K562 (cell line): ENCODE measurements at regions not wholly inside any gene's neighbourhood (a gene's known extent, or its start where the extent isn't known, plus 50 kb on each side); places are given as distances from the start of the nearest gene placed in this dataset.

Source experiments
- AFF4 ChIP-seq: sonication (generic); formaldehyde crosslinking; IDR thresholded peaks from 2 replicates; pipeline ENCODE4 v1.8.0; 2023; ENCODE audit warnings: mild to moderate bottlenecking, missing genetic modification reagents
- ARHGAP35 ChIP-seq: fragments of 450-650 bp; IDR thresholded peaks from 2 replicates; pipeline ENCODE4 v1.6.1; 2018; ENCODE audit not compliant: partially characterized antibody
- BCLAF1 ChIP-seq, 2 experiments: fragments of 450-650 bp in 1 of 2; IDR thresholded peaks; 2 replicates each; pipeline ENCODE4 v1.6.1; 2011 to 2017; ENCODE audit warnings: low read depth in 2 of 2, antibody characterized with exemption in 1 of 2, borderline replicate concordance in 1 of 2, low read length in 1 of 2, mild to moderate bottlenecking in 1 of 2, mixed read lengths in 1 of 2; ENCODE audit not compliant: control insufficient read depth in 1 of 2
- ELF4 ChIP-seq: fragments of 450-650 bp; formaldehyde crosslinking; IDR thresholded peaks from 2 replicates; pipeline ENCODE4 v1.4.0; 2022; ENCODE audit warnings: missing genetic modification characterization
- HNRNPUL1 ChIP-seq: fragments of 200-400 bp; formaldehyde crosslinking; IDR thresholded peaks from 2 replicates; pipeline ENCODE4 v1.6.1; 2017; ENCODE audit warnings: low read length
- ILF3 ChIP-seq: fragments of 450-650 bp; IDR thresholded peaks from 2 replicates; pipeline ENCODE4 v1.6.1; 2018; ENCODE audit warnings: antibody characterized with exemption, mild to moderate bottlenecking, moderate library complexity, borderline replicate concordance
- MECOM ChIP-seq: fragments of 250-450 bp; sonication (Bioruptor Pico); IDR thresholded peaks from 2 replicates; pipeline ENCODE4 v1.8.0; 2022; ENCODE audit warnings: inconsistent platforms
- NBN ChIP-seq: fragments of 450-650 bp; IDR thresholded peaks from 2 replicates; pipeline ENCODE4 v1.6.1; 2016; ENCODE audit warnings: low read depth, mild to moderate bottlenecking
- NR4A1 ChIP-seq, 2 experiments: fragments of 250-450 bp in 1 of 2; fragments of 450-650 bp in 1 of 2; sonication (Bioruptor Pico) in 1 of 2; IDR thresholded peaks; 2 replicates each; pipeline versions ENCODE4 v1.4.0 to v1.6.1; 2016 to 2020; ENCODE audit warnings: mild to moderate bottlenecking in 2 of 2, missing compliant biosample characterization in 1 of 2, missing genetic modification characterization in 1 of 2, moderate library complexity in 1 of 2
- U2AF2 ChIP-seq: fragments of 200-400 bp; formaldehyde crosslinking; optimal IDR thresholded peaks from 2 replicates; pipeline ENCODE3; 2017; ENCODE audit warnings: low read depth, mild to moderate bottlenecking, low read length
- ZNF696 ChIP-seq: fragments of 250-450 bp; sonication (Bioruptor Pico); conservative IDR thresholded peaks from 2 replicates; pipeline ENCODE4 v1.4.0; 2020; ENCODE audit warnings: mild to moderate bottlenecking, moderate library complexity
- TF ChIP-seq, protein P1 (sequence below): sonication (generic); formaldehyde crosslinking; IDR thresholded peaks from 2 replicates; pipeline ENCODE4 v1.8.0; 2023; ENCODE audit warnings: mild to moderate bottlenecking, missing genetic modification reagents

- TF ChIP-seq AFF4 (CRISPR knock-in tag) = no peak
- no peak for TF ChIP-seq MECOM (CRISPR knock-in tag)
- TF ChIP-seq ILF3 = no peak
- no peak for TF ChIP-seq ARHGAP35
- no peak for TF ChIP-seq HNRNPUL1
- TF ChIP-seq, protein P1, sequence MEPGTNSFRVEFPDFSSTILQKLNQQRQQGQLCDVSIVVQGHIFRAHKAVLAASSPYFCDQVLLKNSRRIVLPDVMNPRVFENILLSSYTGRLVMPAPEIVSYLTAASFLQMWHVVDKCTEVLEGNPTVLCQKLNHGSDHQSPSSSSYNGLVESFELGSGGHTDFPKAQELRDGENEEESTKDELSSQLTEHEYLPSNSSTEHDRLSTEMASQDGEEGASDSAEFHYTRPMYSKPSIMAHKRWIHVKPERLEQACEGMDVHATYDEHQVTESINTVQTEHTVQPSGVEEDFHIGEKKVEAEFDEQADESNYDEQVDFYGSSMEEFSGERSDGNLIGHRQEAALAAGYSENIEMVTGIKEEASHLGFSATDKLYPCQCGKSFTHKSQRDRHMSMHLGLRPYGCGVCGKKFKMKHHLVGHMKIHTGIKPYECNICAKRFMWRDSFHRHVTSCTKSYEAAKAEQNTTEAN (CRISPR knock-in tag) = no peak
- no peak for TF ChIP-seq NR4A1 (CRISPR knock-in tag; IDR thresholded peaks at IDR 0.05)
- TF ChIP-seq NR4A1 (tag; IDR thresholded peaks at IDR 0.05) = no peak
- no peak for TF ChIP-seq U2AF2
- TF ChIP-seq ELF4 = no peak
- TF ChIP-seq ZNF696 (CRISPR knock-in tag) = no peak
- no peak for TF ChIP-seq BCLAF1 (IDR thresholded peaks at IDR 0.05; ENCODE audit: borderline replicate concordance in 1 of 2, control insufficient read depth in 1 of 2, low read depth in 2 of 2, low read length in 1 of 2)
- no peak for TF ChIP-seq NBN
Measured at GRCh38 chr16:85462714-85463611, 150.2 kb upstream of the GSE1 start (continued).
